GM12892 (cell line): ENCODE measurements at regions not wholly inside any gene's neighbourhood (a gene's known extent, or its start where the extent isn't known, plus 50 kb on each side); places are given as distances from the start of the nearest gene placed in this dataset.

Experiments used
- POLR2A ChIP-seq: IDR thresholded peaks from 2 replicates; pipeline ENCODE4 v1.6.1; 2011; ENCODE audit warnings: low read depth, low read length, control low read depth
- POLR2AphosphoS5 ChIP-seq: IDR thresholded peaks from 2 replicates; pipeline ENCODE4 v1.6.1; 2011; ENCODE audit warnings: low read depth, low read length, control low read depth
- TAF1 ChIP-seq: IDR thresholded peaks from 2 replicates; pipeline ENCODE4 v1.6.1; 2011; ENCODE audit warnings: low read depth, mild to moderate bottlenecking, control low read depth, low read length, borderline replicate concordance

DNA sequence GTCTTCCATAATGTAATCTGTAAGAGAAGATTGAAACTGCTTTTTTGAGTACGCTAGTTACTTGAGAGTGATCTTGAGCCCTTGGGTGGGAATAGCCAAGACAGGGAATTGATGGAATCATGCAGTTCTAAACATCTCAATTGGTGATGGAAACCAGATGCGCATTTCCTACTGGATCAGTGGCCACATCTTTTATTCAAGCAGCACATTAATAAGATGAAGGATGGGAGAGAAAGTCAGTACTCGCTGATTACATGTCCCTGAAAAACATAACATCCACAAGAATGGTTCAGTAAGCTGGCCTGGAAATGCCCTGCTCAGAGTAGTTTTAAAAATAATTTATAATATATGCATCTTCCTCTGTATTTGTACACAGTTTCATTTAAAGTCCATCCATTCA, 833.8 kb downstream of the JRKL start:
- TF ChIP-seq TAF1 (no peak), POLR2A (no peak), POLR2AphosphoS5 (no peak)
